AG04449 (cell line): ENCODE measurements at regions not wholly inside any gene's neighbourhood (a gene's known extent, or its start where the extent isn't known, plus 50 kb on each side); places are given as distances from the start of the nearest gene placed in this dataset.

Experiments used
- CTCF ChIA-PET: fragments of 350-600 bp; formaldehyde crosslinking; extraction: SDS; loops from one replicate; lab custom pipeline; 2021; ENCODE audit warnings: antibody characterized with exemption; lab: Yijun Ruan, JAX
- POLR2A ChIA-PET: fragments of 400-600, 350-600 bp; formaldehyde crosslinking; extraction: SDS; loops from one replicate; lab custom pipeline; 2020; ENCODE audit warnings: antibody characterized with exemption, inconsistent platforms; lab: Yijun Ruan, JAX
- DNase-seq: peaks from one replicate; pipeline ENCODE4 v3.0.0-alpha.2; 2010; ENCODE audit warnings: low read depth, low spot score
- H3K4me3 ChIP-seq: 2 replicates; pipeline ENCODE4 v1.5.1; 2011; ENCODE audit warnings: low read depth, mild to moderate bottlenecking, control low read depth, low read length
- CTCF ChIP-seq: IDR thresholded peaks from one replicate; pipeline ENCODE4 v1.5.1; 2011; ENCODE audit warnings: mild to moderate bottlenecking, moderate library complexity, low read length, control low read depth, inconsistent platforms; ENCODE audit not compliant: insufficient read depth; ENCODE audit errors: missing control alignments

GRCh38 chr5:68406767-68407241 is 191.2 kb downstream of the PIK3R1 start:
- no peak for TF ChIP-seq CTCF
- ChIA-PET CTCF (interaction anchor here (1.4 kb wide), 1 partner anchor 120 kb away, joined by 4 read pairs; no protein-coding TSS in a partner anchor), POLR2A (no interaction called here)
- no peak for DNase-seq
- no peak overlapping the region for H3K4me3 ChIP-seq

GRCh38 chr5:68407311-68408239 is 192.0 kb downstream of the PIK3R1 start:
- DNase-seq, result no peak
- ChIA-PET CTCF (no interaction called here), POLR2A (no interaction called here)
- no peak overlapping the region for H3K4me3 ChIP-seq
- no peak for TF ChIP-seq CTCF

GRCh38 chr5:68408345-68408871 is 192.9 kb downstream of the PIK3R1 start:
- no peak for DNase-seq
- no peak for TF ChIP-seq CTCF
- CTCF ChIA-PET, result no interaction called here
- POLR2A ChIA-PET, result no interaction called here
- H3K4me3 ChIP-seq, result no peak overlapping the region

- POLR2A ChIA-PET, result no interaction called here
- no peak overlapping the region for H3K4me3 ChIP-seq
- no peak for TF ChIP-seq CTCF
- peak; percentile 41 for DNase-seq
- CTCF ChIA-PET, result no interaction called here
These were observed 193.7 kb downstream of the PIK3R1 start for GRCh38 chr5:68409259-68409658.

- H3K4me3 ChIP-seq, result no peak overlapping the region
- ChIA-PET CTCF (interaction anchor here (1.1 kb wide), 1 partner anchor 11 kb away, joined by 3 read pairs; no protein-coding TSS in a partner anchor), POLR2A (no interaction called here)
- no peak for TF ChIP-seq CTCF
- no peak for DNase-seq
These were observed 195.6 kb downstream of the PIK3R1 start for GRCh38 chr5:68411161-68411560.
